SK-N-MC (cell line): ENCODE measurements at regions not wholly inside any gene's neighbourhood (a gene's known extent, or its start where the extent isn't known, plus 50 kb on each side); places are given as distances from the start of the nearest gene placed in this dataset.

Source experiments
- DNase-seq: peaks from one replicate; pipeline ENCODE4 v3.0.0-alpha.2; 2011; ENCODE audit warnings: low read depth, low spot score
- H3K27ac ChIP-seq: fragments of 200-600 bp; sonication (generic); 2 replicates; pipeline ENCODE4 v1.5.1; 2016; ENCODE audit warnings: mixed run types
- H3K36me3 ChIP-seq: fragments of 200-600 bp; sonication (generic); 2 replicates; pipeline ENCODE4 v1.6.1; 2017; ENCODE audit warnings: antibody characterized with exemption, low read length, mixed read lengths; ENCODE audit not compliant: insufficient read depth
- H3K4me3 ChIP-seq: fragments of 200-600 bp; sonication (generic); 2 replicates; pipeline ENCODE4 v1.5.1; 2016
- H3K9ac ChIP-seq: fragments of 200-600 bp; sonication (generic); 2 replicates; pipeline ENCODE4 v1.8.0; 2017; ENCODE audit warnings: mixed run types, mixed read lengths; ENCODE audit not compliant: insufficient read length
- H3K9me3 ChIP-seq: fragments of 200-600 bp; sonication (generic); 2 replicates; pipeline ENCODE4 v1.6.1; 2017; ENCODE audit warnings: low read depth, mild to moderate bottlenecking, antibody characterized with exemption, low read length, moderate library complexity, mixed read lengths
- EZH2 ChIP-seq: fragments of 200-600 bp; sonication (generic); IDR thresholded peaks from one replicate; pipeline ENCODE4 v1.6.1; 2017; ENCODE audit warnings: antibody characterized with exemption
- FOXP2 ChIP-seq: optimal IDR thresholded peaks from 2 replicates; pipeline ENCODE3; 2011; ENCODE audit warnings: mild to moderate bottlenecking, moderate library complexity; ENCODE audit not compliant: insufficient read depth; ENCODE audit errors: extremely low read length, control extremely low read depth
- POLR2AphosphoS5 ChIP-seq: IDR thresholded peaks from 2 replicates; pipeline ENCODE4 v1.6.1; 2012; ENCODE audit warnings: mild to moderate bottlenecking, low read depth, low read length, borderline replicate concordance

- TF ChIP-seq EZH2 (no peak), FOXP2 (no peak), POLR2AphosphoS5 (no peak)
- DNase-seq, result no peak
- Histone ChIP-seq H3K9me3 (no peaks in the 10 kb centered on the region), H3K27ac (no peak overlapping the region), H3K36me3 (no peaks in the 10 kb centered on the region), H3K4me3 (no peak overlapping the region), H3K9ac (no peak overlapping the region)
These were observed 275.2 kb upstream of the CRY1 start for GRCh38 chr12:107368586-107368985.

GRCh38 chr12:107369006-107369405 is 275.7 kb upstream of the CRY1 start:
- Histone ChIP-seq H3K9ac (no peak overlapping the region), H3K27ac (no peak overlapping the region), H3K4me3 (no peak overlapping the region), H3K9me3 (no peaks in the 10 kb centered on the region), H3K36me3 (no peaks in the 10 kb centered on the region)
- DNase-seq, result no peak
- TF ChIP-seq EZH2 (no peak), POLR2AphosphoS5 (no peak), FOXP2 (no peak)

GRCh38 chr12:107369679-107370078 is 276.3 kb upstream of the CRY1 start:
- H3K27ac ChIP-seq, result no peak overlapping the region
- TF ChIP-seq FOXP2 (no peak), EZH2 (no peak), POLR2AphosphoS5 (no peak)
- no peaks in the 10 kb centered on the region for H3K36me3 ChIP-seq
- no peak overlapping the region for H3K4me3 ChIP-seq
- DNase-seq, result no peak
- no peaks in the 10 kb centered on the region for H3K9me3 ChIP-seq
- no peak overlapping the region for H3K9ac ChIP-seq

GRCh38 chr12:107372229-107372658 is 278.9 kb upstream of the CRY1 start:
- no peaks in the 10 kb centered on the region for H3K9me3 ChIP-seq
- no peak overlapping the region for H3K27ac ChIP-seq
- no peak overlapping the region for H3K4me3 ChIP-seq
- TF ChIP-seq EZH2, result no peak
- no peak overlapping the region for H3K9ac ChIP-seq
- no peak for DNase-seq
- H3K36me3 ChIP-seq, result no peaks in the 10 kb centered on the region

- Histone ChIP-seq H3K9ac (no peak overlapping the region), H3K36me3 (no peaks in the 10 kb centered on the region), H3K27ac (no peak overlapping the region), H3K4me3 (no peak overlapping the region), H3K9me3 (no peaks in the 10 kb centered on the region)
- DNase-seq, result no peak
- no peak for TF ChIP-seq FOXP2
- TF ChIP-seq POLR2AphosphoS5, result no peak
- no peak for TF ChIP-seq EZH2
These were observed 280.0 kb upstream of the CRY1 start for GRCh38 chr12:107373238-107373809.

- H3K27ac ChIP-seq, result no peak overlapping the region
- no peak for DNase-seq
- no peak overlapping the region for H3K9ac ChIP-seq
- H3K9me3 ChIP-seq, result no peaks in the 10 kb centered on the region
- H3K36me3 ChIP-seq, result no peaks in the 10 kb centered on the region
- TF ChIP-seq FOXP2 (no peak), POLR2AphosphoS5 (no peak)
- H3K4me3 ChIP-seq, result no peak overlapping the region
These were observed 281.0 kb upstream of the CRY1 start for GRCh38 chr12:107374161-107374840.

- TF ChIP-seq POLR2AphosphoS5 (no peak), EZH2 (no peak), FOXP2 (no peak)
- H3K4me3 ChIP-seq, result no peak overlapping the region
- H3K9ac ChIP-seq, result no peak overlapping the region
- no peaks in the 10 kb centered on the region for H3K36me3 ChIP-seq
- no peak for DNase-seq
- no peak overlapping the region for H3K27ac ChIP-seq
- H3K9me3 ChIP-seq, result no peaks in the 10 kb centered on the region
These were observed 281.9 kb upstream of the CRY1 start for GRCh38 chr12:107375231-107375630.

- no peak overlapping the region for H3K27ac ChIP-seq
- TF ChIP-seq POLR2AphosphoS5 (no peak), EZH2 (no peak), FOXP2 (no peak)
- H3K9me3 ChIP-seq, result no peaks in the 10 kb centered on the region
- DNase-seq, result no peak
- H3K9ac ChIP-seq, result no peak overlapping the region
- H3K4me3 ChIP-seq, result no peak overlapping the region
- H3K36me3 ChIP-seq, result no peaks in the 10 kb centered on the region
These were observed 284.4 kb upstream of the CRY1 start for GRCh38 chr12:107377596-107378385.
